HUES6 (cell line): ENCODE measurements at regions not wholly inside any gene's neighbourhood (a gene's known extent, or its start where the extent isn't known, plus 50 kb on each side); places are given as distances from the start of the nearest gene placed in this dataset.

Experiments used
- H3K27ac ChIP-seq: 2 replicates; pipeline ENCODE4 v1.7.0; 2013; ENCODE audit warnings: low read depth, mild to moderate bottlenecking, low read length, inconsistent platforms
- H3K27me3 ChIP-seq: 2 replicates; pipeline ENCODE4 v1.6.1; 2013; ENCODE audit warnings: low read length; ENCODE audit not compliant: control insufficient read depth, insufficient read depth
- H3K36me3 ChIP-seq: 2 replicates; pipeline ENCODE4 v1.6.1; 2013; ENCODE audit warnings: low read length; ENCODE audit not compliant: control insufficient read depth, insufficient read depth
- H3K4me1 ChIP-seq: 2 replicates; pipeline ENCODE4 v1.6.1; 2013; ENCODE audit warnings: low read length; ENCODE audit not compliant: control insufficient read depth, insufficient read depth
- H3K4me3 ChIP-seq: 2 replicates; pipeline ENCODE4 v1.5.1; 2013; ENCODE audit warnings: low read depth, low read length
- H3K9ac ChIP-seq: one replicate; pipeline ENCODE4 v1.6.1; 2013; ENCODE audit warnings: mild to moderate bottlenecking, low read length
- H3K9me3 ChIP-seq: 2 replicates; pipeline ENCODE4 v1.6.1; 2013; ENCODE audit warnings: low read depth, low read length; ENCODE audit not compliant: control insufficient read depth, insufficient read depth

DNA sequence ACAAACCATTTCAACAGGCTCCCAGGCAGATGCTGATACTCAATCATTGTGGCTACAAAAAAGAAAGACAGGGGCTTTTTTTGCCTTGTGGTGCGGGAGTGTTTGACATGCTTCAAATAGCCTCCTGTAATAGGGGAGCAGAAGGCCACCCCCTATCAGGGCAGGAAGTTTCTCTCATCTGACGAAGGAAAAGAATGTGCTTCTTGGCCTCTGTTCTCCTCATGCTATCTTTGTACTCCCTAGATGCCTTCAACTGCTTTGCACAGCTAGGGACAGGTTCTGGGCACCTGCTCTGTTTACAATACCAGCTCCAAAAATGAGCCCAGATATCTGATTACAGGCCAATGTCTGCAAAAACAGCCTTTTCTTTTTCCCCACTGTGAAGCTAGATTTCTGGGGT lies 391.1 kb downstream of the STIM2 start:
- Histone ChIP-seq H3K27me3 (no peaks in the 10 kb centered on the region), H3K4me1 (peaks cover 4% of the 10 kb centered on the region; the same call in 1 of the 2 replicates), H3K9me3 (peaks cover 8% of the 10 kb centered on the region; the same call in 1 of the 2 replicates), H3K27ac (no peak overlapping the region), H3K4me3 (no peak overlapping the region), H3K36me3 (no peaks in the 10 kb centered on the region), H3K9ac (no peak overlapping the region)

DNA sequence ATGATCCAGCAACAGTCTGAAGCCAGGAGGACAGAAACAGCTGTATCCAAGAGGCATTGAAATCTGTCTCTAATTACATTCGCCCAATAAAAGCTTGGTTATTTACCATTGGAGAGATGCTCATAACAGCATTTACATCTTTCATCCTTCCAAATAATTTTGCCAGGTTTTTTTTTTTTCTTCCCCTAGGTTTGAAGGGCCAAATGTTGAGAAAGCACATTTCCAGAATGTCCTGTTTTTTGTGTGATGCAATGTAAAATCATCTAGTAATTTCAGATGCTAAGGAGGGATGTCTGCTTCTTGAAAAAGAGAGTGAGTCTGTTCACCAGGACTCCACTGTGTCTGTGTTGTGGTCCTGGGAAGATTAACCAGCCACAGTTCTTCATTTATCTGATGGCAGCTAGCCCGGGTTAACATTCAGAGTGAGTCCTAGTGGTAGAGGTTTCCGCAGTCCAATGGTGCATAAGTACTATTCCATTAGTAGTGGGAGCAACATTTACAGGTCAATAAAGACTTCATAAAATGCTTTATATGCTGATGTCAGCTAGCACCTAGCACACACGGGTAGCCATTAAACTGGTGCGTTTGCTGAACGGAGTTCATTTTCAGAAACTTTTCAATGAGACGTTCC lies 406.8 kb downstream of the STIM2 start:
- H3K27me3 ChIP-seq = no peaks in the 10 kb centered on the region
- no peaks in the 10 kb centered on the region for H3K36me3 ChIP-seq
- no peak overlapping the region for H3K27ac ChIP-seq
- H3K9ac ChIP-seq = no peak overlapping the region
- no peaks in the 10 kb centered on the region; the same call in 1 of the 2 replicates for H3K4me1 ChIP-seq
- no peaks in the 10 kb centered on the region for H3K9me3 ChIP-seq
- no peak overlapping the region for H3K4me3 ChIP-seq

DNA sequence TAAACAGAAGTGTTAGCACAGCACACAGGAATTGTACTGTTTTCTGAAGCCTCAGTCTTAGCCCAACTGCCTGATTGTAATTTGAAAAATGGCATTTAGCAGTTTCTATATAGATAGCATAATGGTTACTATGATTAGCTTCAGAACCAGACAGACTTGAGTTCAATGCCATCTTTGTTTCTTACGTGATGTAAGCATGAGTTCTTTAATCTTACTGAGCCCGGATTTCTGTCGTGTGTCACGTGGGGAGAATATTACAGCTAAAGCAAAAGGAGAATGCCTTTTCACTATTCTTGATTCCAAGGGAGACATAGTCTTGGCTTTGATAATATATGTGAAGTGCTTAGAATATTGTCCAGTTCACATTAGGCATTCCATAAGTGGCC lies 407.3 kb downstream of the STIM2 start:
- H3K4me1 ChIP-seq = no peaks in the 10 kb centered on the region; the same call in 1 of the 2 replicates
- no peaks in the 10 kb centered on the region for H3K36me3 ChIP-seq
- H3K9ac ChIP-seq = no peak overlapping the region
- H3K27ac ChIP-seq = no peak overlapping the region
- no peak overlapping the region for H3K4me3 ChIP-seq
- no peaks in the 10 kb centered on the region for H3K9me3 ChIP-seq
- H3K27me3 ChIP-seq = no peaks in the 10 kb centered on the region

DNA sequence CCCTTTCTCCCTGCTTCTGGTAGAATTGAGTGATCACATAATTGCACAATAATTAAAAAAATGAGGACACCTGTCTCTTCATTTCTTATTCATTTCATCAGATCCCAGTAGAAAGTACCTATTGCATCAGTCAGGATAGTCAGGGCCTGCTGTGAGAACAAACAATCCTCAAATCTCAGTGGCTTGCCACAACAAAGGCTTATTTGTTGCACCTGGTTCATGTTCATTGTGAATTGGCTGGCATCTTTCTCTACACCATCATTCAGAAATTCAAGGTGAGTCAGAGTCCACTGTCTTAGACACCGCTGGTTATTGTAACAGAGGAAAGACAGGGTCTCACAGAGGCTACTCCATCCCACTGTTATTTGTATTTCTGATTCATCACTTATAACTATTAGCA lies 409.8 kb downstream of the STIM2 start:
- Histone ChIP-seq H3K36me3 (no peaks in the 10 kb centered on the region), H3K27me3 (no peaks in the 10 kb centered on the region), H3K4me3 (no peak overlapping the region), H3K9ac (no peak overlapping the region), H3K4me1 (no peaks in the 10 kb centered on the region; the same call in 1 of the 2 replicates), H3K27ac (no peak overlapping the region), H3K9me3 (no peaks in the 10 kb centered on the region)

DNA sequence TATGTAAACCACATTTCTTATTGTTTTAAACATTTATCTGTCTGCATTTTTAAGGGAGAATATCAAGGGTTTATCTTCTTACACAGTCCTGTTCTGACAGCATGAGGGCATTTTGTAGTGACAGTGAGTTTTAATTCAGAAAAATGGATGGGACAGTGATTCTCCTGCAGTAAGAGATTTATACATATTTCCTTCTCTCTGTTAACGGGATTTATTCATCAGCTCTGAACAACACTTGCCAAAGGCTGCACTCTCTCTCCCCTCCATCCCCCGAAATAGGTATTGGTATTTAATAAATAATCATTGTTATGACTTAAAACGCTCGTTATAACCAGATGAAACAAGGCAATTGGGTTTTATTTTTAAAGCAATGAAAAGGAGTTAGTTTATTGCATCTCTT lies 410.9 kb downstream of the STIM2 start:
- no peaks in the 10 kb centered on the region for H3K36me3 ChIP-seq
- no peak overlapping the region for H3K27ac ChIP-seq
- no peak overlapping the region for H3K9ac ChIP-seq
- no peak overlapping the region for H3K4me3 ChIP-seq
- no peaks in the 10 kb centered on the region; the same call in 1 of the 2 replicates for H3K4me1 ChIP-seq
- H3K27me3 ChIP-seq = no peaks in the 10 kb centered on the region
- H3K9me3 ChIP-seq = no peaks in the 10 kb centered on the region

DNA sequence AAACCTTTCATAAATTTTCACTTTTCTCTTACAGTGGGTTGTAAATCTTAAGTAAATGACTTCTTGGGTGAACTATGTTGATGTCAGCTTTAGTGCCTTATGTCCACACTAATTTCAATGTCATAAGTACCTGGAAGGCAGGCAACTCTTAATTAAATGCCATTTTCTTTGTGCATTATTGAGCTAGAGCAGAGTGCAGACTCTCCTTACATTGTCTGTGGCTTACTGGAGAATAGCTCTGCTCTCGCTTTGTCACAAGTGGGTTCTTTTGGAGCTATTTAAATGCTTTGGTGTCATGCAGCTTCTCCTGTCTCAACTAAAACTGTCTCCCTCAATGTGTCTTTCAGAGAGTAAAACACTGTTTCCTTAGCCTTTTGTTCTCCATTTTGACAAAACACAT lies 411.6 kb downstream of the STIM2 start:
- Histone ChIP-seq H3K9ac (no peak overlapping the region), H3K36me3 (no peaks in the 10 kb centered on the region), H3K27me3 (no peaks in the 10 kb centered on the region), H3K27ac (no peak overlapping the region), H3K4me1 (no peaks in the 10 kb centered on the region; the same call in 1 of the 2 replicates), H3K9me3 (no peaks in the 10 kb centered on the region), H3K4me3 (no peak overlapping the region)

DNA sequence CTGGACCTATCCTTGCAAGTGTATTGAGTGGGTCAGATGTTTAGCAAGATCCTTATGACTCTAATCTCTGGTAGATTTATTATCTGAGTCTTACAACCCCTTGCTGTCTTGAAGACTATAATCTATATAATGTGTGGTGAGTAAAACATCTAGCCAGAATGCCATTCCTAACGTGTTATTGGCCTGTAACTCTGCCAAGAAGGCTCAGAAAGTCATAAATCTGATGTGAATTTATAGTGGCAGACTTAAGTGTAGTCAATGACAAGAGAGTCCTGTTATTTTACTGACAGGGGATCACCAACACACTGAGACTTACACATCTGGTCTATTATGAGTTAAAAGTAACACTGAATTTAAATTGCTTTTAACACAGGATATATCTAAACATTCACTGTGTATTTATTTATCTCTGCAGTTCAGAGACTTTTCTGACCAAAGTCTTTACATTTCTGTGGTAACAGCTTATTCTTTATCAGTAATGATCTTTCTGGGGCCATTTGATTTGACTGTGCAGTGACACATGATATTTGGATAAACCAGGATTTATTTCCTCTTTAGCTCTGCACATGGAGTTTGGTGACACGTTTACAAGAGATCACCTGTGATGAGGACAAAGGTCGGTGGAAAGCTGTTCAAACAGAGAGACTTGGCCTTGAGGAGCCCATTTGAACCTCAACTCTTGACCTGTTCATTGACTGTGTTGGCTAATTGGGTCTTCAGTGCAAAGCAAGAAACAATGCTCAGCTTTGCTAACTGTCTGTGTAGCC lies 415.8 kb downstream of the STIM2 start:
- no peaks in the 10 kb centered on the region for H3K27me3 ChIP-seq
- H3K4me3 ChIP-seq = no peak overlapping the region
- no peaks in the 10 kb centered on the region for H3K9me3 ChIP-seq
- H3K36me3 ChIP-seq = no peaks in the 10 kb centered on the region
- H3K27ac ChIP-seq = no peak overlapping the region
- H3K4me1 ChIP-seq = no peaks in the 10 kb centered on the region
- no peak overlapping the region for H3K9ac ChIP-seq

DNA sequence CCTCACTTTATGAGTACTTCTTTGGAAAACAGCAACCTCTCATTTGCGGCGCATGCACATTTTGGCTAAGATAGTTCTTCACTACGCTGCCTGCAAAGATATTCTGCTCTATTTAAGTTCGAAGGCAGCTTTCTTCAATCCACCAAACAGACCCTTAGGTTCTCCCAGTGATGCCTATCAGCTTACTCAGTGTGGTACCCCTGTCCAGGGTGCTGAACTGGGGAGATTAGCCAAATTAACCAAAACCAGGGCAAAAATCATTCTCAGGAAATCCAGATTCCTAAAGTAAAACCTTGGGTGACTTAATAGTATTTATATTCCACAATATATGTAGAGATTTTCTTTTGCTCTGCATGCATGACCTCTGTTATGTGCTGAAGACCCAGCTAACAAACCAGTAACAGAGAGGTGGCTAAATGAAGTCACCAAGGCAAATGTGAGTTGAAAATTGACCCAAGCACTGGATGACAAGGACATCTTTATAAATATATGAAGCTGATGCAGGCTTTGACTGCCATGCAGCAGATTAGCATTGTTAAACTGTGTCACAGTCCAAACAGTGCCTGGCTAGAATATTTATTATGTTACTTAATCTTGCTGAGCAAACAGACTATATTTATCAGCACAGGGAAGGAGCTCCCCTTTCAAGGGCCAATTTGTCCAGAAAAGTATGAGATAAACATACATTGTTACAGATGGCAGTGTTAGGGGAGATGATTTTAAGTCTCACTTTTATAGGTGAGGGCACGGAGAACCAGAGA lies 418.2 kb downstream of the STIM2 start:
- Histone ChIP-seq H3K9ac (no peak overlapping the region), H3K9me3 (no peaks in the 10 kb centered on the region), H3K27me3 (no peaks in the 10 kb centered on the region), H3K36me3 (no peaks in the 10 kb centered on the region), H3K27ac (no peak overlapping the region), H3K4me3 (no peak overlapping the region), H3K4me1 (no peaks in the 10 kb centered on the region)

DNA sequence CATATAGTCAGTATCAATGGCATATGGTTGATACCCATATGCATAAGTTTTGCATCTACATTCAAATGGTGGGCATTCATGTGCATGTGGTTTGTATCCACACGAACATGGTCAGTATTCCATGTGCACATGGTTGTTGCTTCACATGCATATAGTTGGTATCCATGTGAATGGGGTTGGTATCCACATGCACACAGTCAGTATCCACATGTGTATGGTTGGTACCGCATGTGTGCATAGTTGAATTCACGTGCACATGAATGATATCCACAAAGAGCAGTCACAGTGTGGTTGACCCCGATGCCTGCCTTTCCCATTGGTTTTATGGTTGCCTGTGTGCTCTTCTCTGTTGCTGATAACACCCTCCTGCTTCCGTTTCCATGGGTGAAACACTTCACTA lies 427.9 kb downstream of the STIM2 start:
- Histone ChIP-seq H3K9me3 (no peaks in the 10 kb centered on the region), H3K4me1 (peaks cover 9% of the 10 kb centered on the region), H3K9ac (no peak overlapping the region), H3K27ac (no peak overlapping the region), H3K27me3 (no peaks in the 10 kb centered on the region), H3K4me3 (no peak overlapping the region), H3K36me3 (no peaks in the 10 kb centered on the region)

DNA sequence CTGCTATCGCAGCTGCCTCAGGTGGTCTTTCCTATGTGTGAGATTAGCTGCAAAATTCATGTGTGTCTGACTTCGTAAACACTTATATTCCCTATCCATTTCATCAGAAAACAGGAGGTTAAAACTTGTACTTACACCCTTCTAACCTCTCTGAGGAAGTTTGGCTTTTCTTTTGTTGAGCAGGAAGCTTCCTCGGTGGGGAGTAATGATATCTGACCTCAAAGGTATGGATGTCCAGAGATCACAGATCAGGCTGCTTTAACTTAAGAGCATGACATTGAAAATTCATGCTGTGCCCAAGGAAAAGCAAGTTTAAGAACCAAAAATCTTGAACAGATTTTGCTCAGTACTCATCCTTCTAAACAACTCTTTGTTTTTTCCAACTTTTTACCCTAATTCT lies 429.1 kb downstream of the STIM2 start:
- no peak overlapping the region for H3K4me3 ChIP-seq
- H3K27ac ChIP-seq = no peak overlapping the region
- H3K4me1 ChIP-seq = peaks cover 9% of the 10 kb centered on the region
- no peaks in the 10 kb centered on the region for H3K9me3 ChIP-seq
- no peaks in the 10 kb centered on the region for H3K27me3 ChIP-seq
- H3K36me3 ChIP-seq = no peaks in the 10 kb centered on the region
- no peak overlapping the region for H3K9ac ChIP-seq

DNA sequence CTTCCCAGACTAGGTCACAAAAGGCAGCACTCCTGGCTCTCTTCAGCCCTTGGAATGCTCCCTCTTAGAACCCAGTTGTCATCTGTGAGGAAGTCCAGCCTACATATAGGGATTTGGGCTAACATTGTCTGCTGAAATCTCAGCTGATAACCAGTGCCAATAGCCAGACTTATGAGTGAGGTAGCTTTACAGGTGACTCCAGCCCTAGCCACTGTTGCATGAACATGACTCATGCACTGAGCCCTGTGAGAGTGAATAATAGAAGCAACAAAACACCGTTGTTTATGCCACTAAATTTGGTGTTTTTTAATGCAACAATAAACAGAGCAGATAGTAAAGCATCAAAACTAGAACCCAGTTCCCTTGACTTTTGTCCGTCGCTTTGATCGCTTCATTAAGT lies 433.2 kb downstream of the STIM2 start:
- Histone ChIP-seq H3K27me3 (no peaks in the 10 kb centered on the region), H3K4me1 (peaks cover 9% of the 10 kb centered on the region), H3K27ac (no peak overlapping the region), H3K4me3 (no peak overlapping the region), H3K36me3 (no peaks in the 10 kb centered on the region), H3K9ac (no peak overlapping the region), H3K9me3 (no peaks in the 10 kb centered on the region)
